Calu3 (cell line): ENCODE measurements at regions not wholly inside any gene's neighbourhood (a gene's known extent, or its start where the extent isn't known, plus 50 kb on each side); places are given as distances from the start of the nearest gene placed in this dataset.

Experiments
- BruUV-seq: library from RNA; stranded (reverse); fragments of 400-500 nt; replicated peaks from 2 replicates; lab custom pipeline; 2021; lab: Mats Ljungman, UMichigan
- CTCF ChIA-PET: fragments of 300-600 bp; sonication (Branson Sonifier 250); formaldehyde crosslinking; loops from one replicate; lab custom pipeline; 2022; ENCODE audit warnings: antibody characterized with exemption; lab: Charles Lee
- DNase-seq: peaks from one replicate; pipeline ENCODE4 v3.0.0; 2022
- H3K27ac Mint-ChIP-seq: one replicate; pipeline ENCODE4 v1.8.0; 2022; ENCODE audit warnings: mixed read lengths; ENCODE audit not compliant: unreplicated experiment
- H3K27me3 Mint-ChIP-seq: one replicate; pipeline ENCODE4 v1.8.0; 2022; ENCODE audit warnings: mixed read lengths; ENCODE audit not compliant: unreplicated experiment
- H3K36me3 Mint-ChIP-seq: one replicate; pipeline ENCODE4 v1.8.0; 2022; ENCODE audit warnings: mild to moderate bottlenecking, moderate library complexity, mixed read lengths; ENCODE audit not compliant: insufficient read depth, unreplicated experiment
- H3K4me1 Mint-ChIP-seq: one replicate; pipeline ENCODE4 v1.8.0; 2022; ENCODE audit warnings: mild to moderate bottlenecking, low read depth, mixed read lengths; ENCODE audit not compliant: unreplicated experiment
- H3K4me3 Mint-ChIP-seq: one replicate; pipeline ENCODE4 v1.8.0; 2022; ENCODE audit warnings: mild to moderate bottlenecking, low read depth, moderate library complexity, mixed read lengths; ENCODE audit not compliant: unreplicated experiment
- H3K9me3 Mint-ChIP-seq: one replicate; pipeline ENCODE4 v1.8.0; 2022; ENCODE audit warnings: low read depth, mixed read lengths; ENCODE audit not compliant: unreplicated experiment
- intact Hi-C: fragments of 100-400 bp; cut with micrococcal nuclease; formaldehyde crosslinking; loops from one replicate; pipeline ENCODE4 v1.10.0; 2022; ENCODE audit not compliant: unreplicated experiment
- TF ChIP-seq, protein P1 (sequence below): fragments of 200-600 bp; IDR thresholded peaks from one replicate; pipeline ENCODE4 v1.8.0; 2022; ENCODE audit warnings: antibody characterized with exemption; ENCODE audit not compliant: unreplicated experiment

DNA sequence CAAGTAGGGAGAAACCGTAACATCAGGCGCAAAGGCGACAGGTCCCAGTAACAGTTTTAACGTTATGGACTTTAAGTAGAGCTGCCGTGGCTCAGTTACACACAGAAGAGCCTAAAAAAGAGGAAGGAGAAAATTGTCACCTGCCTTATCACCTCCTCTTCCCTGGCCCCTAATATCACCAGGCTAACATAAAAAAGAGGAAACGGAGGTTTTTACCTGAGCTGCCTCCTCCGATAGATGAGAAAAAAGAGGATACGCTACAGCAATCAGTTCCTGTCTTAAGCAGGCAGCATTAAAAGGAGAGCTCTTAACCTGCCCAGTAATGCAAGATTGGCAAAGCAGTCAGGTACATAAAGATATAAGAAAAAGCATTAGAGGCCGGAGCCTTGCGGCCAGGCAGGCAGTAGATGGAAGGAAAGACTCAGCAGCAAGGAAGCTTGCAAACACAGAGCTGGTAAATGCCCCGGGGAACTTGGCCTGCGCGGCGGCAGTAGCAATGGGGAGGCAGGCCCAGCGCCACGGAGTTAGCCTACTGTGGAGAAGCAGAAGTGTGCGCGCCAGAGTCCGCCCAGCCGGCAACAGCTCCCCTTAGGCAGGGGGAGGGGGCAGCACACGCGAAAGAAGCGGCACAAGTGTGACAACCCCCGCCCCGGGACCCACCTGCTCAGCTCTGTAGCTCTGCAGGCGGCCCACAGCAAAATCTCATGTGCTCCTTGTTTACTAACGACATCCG is 116.3 kb upstream of the SCN7A start:
- Mint-ChIP-seq H3K27ac (no peak overlapping the region), H3K4me3 (no peak overlapping the region)
- CTCF ChIA-PET = no interaction called here

DNA sequence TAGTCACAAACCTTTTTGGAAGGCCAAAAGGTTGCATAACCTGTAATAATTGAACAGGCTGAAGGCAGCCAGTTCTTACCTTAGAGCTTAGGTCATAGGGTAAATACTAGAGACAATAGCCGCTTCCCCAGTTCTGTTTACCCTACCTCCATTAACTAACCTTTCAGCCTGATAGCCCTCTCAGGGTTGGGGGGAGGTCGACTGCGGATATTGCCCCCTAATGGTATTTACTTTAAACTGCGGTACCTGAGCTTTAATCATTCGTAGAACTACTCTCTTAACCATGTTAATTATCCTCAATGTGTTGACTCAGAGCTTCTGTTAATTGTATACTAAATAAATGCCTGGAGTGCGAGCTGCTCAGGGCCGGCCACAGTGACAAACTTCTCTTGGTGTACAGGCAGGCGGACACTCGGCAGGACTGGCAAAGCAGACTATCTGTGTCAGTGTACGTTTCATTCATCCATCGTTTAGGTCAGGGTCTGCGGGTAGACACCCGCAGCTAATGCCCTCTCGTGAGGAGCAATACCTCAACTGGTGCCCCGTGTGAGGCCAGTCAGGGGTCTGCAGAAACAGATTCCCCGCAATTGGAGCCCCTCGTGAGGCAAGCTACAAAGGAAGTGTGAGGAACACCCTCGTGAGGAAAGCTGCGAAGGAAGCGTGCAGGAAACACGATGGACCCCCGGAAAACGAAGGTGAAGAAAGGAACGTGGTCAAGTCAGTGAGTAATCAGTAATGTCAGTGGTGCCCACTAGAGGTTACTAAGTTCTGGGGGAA is 115.3 kb upstream of the SCN7A start:
- Mint-ChIP-seq H3K27me3 (no peaks in the 10 kb centered on the region), H3K9me3 (no peaks in the 10 kb centered on the region), H3K4me3 (no peak overlapping the region), H3K4me1 (peaks cover 9% of the 10 kb centered on the region), H3K27ac (no peak overlapping the region), H3K36me3 (no peaks in the 10 kb centered on the region)
- TF ChIP-seq, protein P1, sequence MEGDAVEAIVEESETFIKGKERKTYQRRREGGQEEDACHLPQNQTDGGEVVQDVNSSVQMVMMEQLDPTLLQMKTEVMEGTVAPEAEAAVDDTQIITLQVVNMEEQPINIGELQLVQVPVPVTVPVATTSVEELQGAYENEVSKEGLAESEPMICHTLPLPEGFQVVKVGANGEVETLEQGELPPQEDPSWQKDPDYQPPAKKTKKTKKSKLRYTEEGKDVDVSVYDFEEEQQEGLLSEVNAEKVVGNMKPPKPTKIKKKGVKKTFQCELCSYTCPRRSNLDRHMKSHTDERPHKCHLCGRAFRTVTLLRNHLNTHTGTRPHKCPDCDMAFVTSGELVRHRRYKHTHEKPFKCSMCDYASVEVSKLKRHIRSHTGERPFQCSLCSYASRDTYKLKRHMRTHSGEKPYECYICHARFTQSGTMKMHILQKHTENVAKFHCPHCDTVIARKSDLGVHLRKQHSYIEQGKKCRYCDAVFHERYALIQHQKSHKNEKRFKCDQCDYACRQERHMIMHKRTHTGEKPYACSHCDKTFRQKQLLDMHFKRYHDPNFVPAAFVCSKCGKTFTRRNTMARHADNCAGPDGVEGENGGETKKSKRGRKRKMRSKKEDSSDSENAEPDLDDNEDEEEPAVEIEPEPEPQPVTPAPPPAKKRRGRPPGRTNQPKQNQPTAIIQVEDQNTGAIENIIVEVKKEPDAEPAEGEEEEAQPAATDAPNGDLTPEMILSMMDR = no peak
- no TSS peak for BruUV-seq
- DNase-seq = no peak
- CTCF ChIA-PET = no interaction called here
- intact Hi-C loops = no loop called here

More for the DNA sequence above, 116.3 kb upstream of the SCN7A start:
- H3K4me1 Mint-ChIP-seq = peaks cover 9% of the 10 kb centered on the region
- H3K27me3 Mint-ChIP-seq = no peaks in the 10 kb centered on the region
- no peak for DNase-seq
- H3K36me3 Mint-ChIP-seq = no peaks in the 10 kb centered on the region
- BruUV-seq = no TSS peak
- intact Hi-C loops = no loop called here
- H3K9me3 Mint-ChIP-seq = no peaks in the 10 kb centered on the region
- TF ChIP-seq, protein P1 = no peak

DNA sequence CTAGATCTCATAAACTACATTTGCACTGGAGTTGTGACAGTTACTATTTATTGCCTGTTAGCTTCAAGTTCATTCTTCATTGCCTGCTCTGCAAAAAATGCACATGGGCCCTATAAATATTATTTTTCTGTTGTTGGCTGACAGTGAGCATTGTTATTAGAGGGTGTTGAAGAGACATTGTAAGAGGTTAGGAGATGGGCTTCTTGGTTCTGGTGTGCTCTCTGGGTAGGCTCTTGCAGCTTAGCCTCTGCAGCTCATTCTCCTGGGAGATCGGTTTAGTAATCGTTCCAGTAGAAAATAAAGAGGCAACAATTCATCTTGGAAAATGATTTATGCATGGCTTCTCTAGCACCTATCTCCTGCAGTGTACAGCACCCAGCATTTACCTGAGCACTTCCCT is 113.8 kb upstream of the SCN7A start:
- TF ChIP-seq, protein P1 = no peak
- CTCF ChIA-PET = no interaction called here
- Mint-ChIP-seq H3K4me1 (peaks cover under 1% of the 10 kb centered on the region), H3K36me3 (no peaks in the 10 kb centered on the region), H3K27ac (no peak overlapping the region), H3K9me3 (no peaks in the 10 kb centered on the region), H3K27me3 (no peaks in the 10 kb centered on the region), H3K4me3 (no peak overlapping the region)
- no TSS peak for BruUV-seq
- intact Hi-C loops = no loop called here
- DNase-seq = no peak

DNA sequence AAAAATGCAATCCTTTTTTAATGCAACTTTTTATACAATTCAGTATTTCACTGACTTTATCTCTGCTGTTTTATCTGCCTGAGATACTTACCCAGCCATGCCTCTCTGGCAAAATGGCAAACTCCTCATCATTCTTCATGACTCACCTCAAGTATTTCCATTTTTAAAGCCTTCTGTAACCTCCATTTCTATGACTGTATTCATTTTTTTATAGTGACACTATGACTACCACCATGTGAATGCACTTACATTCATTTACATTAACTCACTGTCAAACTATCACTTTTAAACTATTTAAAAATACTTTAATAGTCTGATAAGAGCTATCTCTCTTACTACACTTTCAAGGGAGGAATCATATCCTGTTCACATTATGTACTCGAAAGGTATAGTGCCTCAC is 99.4 kb upstream of the SCN7A start:
- peaks cover 5% of the 10 kb centered on the region for H3K9me3 Mint-ChIP-seq
- TF ChIP-seq, protein P1 = no peak
- intact Hi-C loops = no loop called here
- no peaks in the 10 kb centered on the region for H3K4me1 Mint-ChIP-seq
- no peaks in the 10 kb centered on the region for H3K36me3 Mint-ChIP-seq
- no peak overlapping the region for H3K27ac Mint-ChIP-seq
- CTCF ChIA-PET = no interaction called here
- H3K27me3 Mint-ChIP-seq = no peaks in the 10 kb centered on the region
- no TSS peak for BruUV-seq
- no peak overlapping the region for H3K4me3 Mint-ChIP-seq
- no peak for DNase-seq
